ENCODE measurements at regions not wholly inside any gene's neighbourhood (a gene's known extent, or its start where the extent isn't known, plus 50 kb on each side); places are given as distances from the start of the nearest gene placed in this dataset.

DNA sequence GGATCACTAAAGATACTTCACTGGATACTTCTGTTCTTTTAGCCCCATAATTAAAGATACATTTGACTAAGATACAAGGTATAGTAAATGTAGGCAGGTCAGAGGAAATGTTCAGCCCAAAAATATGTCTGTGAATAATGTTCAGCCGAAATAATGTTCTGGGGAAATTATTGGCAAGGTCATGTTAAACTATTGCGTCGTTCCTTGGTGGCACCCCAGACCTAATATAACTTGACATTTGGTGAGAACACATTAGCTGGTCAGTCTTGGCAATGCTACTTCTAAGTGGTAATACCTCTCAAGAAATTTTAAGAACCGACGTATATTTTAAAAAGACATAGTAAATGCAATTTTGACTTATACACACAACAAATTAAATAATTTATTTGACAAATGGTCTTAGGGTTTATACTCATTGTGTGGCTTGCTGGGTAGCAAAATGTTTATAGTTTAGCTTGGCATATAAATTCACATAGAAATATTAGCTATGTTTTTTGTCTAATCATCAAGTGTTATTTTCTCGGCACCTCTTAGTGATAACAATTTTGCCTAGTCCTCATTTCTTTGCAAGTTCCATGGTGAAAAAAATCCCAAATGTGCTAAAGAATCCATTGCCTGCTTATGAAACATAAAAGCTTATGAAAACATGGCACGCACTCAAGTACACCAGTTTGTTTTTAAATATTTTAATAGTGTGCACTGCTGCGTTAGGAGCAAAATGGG is 270.3 kb upstream of the NEBL start:
- no peak for DNase-seq

- no peak for DNase-seq
These were observed 269.6 kb upstream of the NEBL start for GRCh38 chr10:21166557-21167287.

DNA sequence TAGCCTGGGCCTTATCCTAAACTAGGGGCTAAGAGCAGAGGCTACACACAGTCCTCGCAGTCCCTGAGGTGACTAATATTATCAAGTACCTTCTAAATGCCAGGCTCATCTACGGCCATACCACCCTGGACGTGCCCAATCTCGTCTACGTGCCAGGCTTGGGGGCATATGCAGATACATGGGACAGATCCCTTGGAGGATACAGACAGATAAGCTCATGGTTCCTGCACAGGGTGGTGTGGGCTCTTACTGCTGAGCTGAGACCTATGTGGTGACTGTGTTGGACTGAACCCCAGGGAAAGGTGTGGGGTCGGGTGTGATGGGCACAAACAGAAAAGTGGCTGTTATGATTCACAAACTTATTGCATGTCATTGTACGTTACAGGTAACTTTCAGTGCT is 268.4 kb upstream of the NEBL start:
- DNase-seq: no peak

DNA sequence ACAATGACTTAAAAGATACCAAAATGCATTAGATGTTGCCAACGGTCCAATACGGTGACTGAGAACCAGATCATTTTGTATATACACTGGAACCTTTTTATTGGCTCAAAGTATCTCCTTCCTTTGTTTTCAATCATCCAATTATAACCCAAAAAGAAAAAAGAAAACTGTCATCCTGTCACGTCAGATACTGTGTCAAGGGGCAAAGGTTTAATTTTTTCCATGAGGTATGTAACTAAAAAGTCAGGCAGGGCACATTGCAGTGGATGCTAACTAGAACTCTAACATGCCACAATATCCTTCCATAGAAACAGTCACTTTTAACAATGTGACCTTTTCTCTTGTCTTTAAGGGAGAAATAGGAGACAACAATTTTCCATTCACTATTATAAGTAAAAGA is 267.6 kb upstream of the NEBL start:
- DNase-seq: no peak

GRCh38 chr10:21162948-21163347 is 265.8 kb upstream of the NEBL start:
- DNase-seq: no peak

- DNase-seq: no peak
These were observed 264.5 kb upstream of the NEBL start for GRCh38 chr10:21161647-21162046.

DNA sequence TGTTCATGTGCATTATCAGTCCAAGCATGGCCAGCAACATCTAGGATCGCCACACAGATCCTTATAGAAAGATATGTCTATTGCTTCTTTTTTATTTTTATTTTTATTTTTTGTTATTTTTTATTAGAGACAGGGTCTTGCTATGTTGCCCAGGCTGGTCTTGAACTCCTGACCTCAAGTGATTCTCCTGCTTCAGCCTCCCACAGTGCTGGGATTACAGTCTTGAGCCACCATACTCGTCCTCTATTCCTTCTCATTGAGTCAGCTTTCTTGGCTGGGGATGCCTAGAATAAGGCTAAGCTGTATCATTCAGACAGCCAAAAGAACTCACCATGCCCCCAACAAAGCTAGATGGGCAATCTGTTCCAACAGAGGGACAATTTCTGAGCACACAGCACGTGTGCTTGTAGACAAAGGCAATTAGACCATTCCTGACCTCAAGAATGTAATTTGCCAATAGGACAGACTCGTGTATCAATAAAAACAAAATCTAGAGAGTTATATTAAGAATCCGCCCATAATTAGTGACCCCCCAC is 264.0 kb upstream of the NEBL start:
- no peak for DNase-seq

DNA sequence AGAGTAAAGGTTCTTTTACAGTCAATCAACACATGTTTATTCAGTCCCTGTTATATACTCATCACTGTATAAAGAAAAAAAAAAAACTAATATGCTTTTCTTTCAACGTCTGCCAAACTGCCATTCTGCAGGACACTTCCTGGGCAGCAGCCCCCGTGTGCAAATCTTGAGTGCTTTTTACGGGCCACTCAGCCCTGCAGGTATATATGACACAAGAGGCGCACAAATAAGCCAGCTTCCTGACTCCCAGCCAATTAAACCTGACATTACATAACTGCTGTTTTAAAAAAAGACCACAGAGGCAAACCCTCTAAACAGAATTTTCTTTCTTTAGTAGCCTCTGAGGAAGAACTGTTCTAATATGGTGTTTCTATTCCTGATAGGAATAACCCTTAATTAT is 263.0 kb upstream of the NEBL start:
- DNase-seq: no peak

DNA sequence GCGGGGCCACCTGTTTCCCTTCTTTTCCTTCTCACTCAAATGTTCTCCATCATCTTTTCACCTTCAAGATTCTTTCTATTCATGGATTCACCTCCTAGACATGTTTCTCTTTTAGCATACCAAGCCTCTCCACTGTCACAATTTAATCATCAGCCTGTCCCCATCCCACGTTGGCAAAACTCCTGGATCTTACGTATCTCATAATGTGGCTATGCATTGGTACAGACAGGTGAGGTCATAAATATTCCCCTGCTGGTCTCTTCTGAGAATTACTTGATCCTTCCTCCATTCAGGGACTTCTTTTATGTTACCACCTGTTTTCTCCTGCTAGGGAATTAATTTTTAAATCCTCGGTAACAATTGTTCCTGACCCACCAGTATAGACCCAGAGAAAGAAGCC is 262.6 kb upstream of the NEBL start:
- no peak for DNase-seq

DNA sequence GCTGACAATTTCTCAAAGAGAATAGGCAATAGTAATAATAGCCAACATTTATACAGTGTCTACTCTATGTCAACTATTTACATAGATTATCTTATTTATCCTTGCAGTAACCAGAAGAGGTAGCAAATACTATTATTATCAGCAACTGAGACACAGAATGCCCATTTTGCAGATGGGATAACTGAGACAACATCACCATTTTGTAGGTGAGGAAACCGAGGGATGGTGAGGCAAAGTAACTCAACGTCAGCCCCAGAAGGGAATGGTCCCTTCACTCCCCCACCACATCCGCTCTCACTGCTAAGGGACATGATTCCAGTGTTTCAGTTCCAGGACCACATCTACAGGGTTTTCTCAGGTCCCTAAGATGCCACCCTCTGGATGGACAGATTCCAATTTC is 261.2 kb upstream of the NEBL start:
- no peak for DNase-seq

DNA sequence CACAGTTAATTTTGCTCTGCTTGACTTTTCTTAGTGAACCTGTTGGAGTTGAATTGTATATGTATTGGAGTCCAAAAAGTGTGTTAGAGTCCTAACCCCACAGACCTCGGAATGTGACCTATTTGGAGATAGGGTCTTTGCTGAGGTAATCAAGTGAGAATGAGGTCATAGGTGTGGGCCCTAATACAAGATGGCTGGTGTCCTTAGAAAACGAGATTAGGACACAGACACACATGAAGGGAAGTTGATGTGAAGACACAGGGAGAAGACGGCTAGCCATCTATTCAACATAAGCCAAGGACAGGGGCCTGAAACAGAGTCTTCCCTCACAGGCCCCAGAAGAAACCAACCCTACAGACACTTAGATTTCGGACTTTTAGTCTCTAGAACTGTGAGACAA is 260.6 kb upstream of the NEBL start:
- DNase-seq: no peak

- DNase-seq: no peak
These were observed 253.1 kb upstream of the NEBL start for GRCh38 chr10:21150166-21150565.

DNA sequence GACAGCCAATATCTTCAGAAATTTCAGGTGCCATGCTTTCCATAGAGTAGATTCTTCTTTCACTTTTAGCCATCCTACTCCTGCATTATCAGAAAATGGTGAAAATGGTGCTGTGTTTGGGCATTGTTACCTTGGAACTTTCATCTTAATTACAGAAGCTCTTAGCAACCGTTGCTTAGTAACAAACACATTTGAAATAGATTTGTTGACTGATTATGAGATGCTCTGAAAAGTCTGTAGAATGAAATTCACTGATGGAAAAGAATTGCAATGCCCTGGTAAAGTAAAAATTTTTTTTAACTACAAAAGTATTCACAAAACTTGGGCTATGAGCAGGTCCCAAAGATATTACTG is 249.3 kb upstream of the NEBL start:
- DNase-seq: no peak

DNA sequence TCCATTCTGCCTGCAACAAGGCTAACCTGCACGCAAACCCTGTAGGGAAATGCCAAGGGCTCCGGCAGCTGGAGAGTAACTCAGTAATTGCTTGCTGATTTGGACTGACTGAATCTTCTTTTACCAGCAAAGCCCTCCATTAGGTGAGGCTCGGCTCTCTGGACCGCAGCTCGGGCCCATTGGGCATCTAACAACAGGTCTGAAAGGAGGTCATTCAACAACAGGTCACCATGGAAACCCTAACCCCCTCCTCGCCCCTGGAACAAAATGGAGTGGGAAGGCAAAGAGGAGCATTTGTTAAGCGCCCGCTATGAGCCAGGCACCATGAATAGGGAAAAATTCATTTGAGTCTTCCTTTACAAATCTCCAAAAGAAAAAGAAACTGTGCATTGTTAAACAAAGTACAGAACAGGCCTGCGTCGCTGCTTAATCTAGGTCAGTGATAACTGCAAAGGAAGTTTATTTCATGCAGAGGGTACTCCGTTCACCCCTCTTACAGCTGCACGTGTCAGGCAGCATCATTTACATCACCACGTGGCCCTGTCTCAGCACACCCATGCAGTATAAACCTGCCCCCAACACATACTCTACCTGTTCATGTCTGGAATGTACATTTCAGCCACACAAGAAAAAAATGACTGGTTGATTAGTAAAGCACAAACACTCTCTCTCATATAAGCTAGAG is 248.8 kb upstream of the NEBL start:
- DNase-seq: no peak

DNA sequence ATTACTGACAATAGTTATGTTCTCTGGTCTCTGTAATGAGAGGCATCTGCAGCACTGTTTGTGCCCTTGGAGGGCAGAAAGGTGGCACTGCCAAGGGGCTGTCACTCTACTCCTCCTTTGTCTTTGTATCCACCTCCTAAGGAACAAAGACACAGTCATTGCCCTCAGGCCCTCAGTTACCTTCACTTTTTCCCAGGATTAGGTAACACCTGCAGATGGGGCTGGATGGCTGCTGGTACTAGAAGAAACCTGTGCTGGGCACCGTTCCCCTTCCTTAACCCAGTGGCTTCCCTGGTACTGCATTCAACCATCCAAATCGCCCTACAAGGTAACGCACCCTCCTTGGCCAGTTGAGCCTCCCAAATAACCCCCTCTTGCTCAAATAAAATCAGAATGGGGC is 246.9 kb upstream of the NEBL start:
- no peak for DNase-seq

DNA sequence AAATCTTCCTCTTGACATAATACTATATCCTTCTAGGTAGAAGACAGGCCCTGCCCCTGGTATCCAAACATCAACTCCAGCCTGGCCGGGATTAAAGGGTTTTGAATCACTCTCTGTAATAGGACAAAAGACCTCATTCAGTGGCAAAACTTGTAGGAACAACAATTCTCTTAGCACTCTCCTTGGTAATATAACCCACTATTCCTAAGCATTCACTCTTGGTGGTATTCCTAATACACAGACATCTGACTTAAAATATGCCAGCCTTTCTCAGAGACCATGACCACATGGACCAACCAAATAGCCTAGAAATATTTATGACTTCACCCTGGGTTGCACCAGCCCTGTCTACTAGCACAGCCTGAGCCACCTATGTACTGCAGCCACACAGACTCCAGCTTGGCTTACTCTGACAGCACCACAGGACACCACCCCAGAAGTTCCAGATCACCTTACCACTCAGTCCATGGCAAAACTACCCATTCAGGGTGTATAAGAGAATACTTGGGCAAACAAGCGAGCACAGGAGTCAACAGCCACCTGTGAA is 244.9 kb upstream of the NEBL start:
- DNase-seq: no peak

GRCh38 chr10:21138769-21139340 is 241.7 kb upstream of the NEBL start:
- no peak for DNase-seq

GRCh38 chr10:21135023-21135931 is 238.2 kb upstream of the NEBL start:
- DNase-seq: no peak

- DNase-seq: no peak
These were observed 237.5 kb upstream of the NEBL start for GRCh38 chr10:21134645-21135022.

DNA sequence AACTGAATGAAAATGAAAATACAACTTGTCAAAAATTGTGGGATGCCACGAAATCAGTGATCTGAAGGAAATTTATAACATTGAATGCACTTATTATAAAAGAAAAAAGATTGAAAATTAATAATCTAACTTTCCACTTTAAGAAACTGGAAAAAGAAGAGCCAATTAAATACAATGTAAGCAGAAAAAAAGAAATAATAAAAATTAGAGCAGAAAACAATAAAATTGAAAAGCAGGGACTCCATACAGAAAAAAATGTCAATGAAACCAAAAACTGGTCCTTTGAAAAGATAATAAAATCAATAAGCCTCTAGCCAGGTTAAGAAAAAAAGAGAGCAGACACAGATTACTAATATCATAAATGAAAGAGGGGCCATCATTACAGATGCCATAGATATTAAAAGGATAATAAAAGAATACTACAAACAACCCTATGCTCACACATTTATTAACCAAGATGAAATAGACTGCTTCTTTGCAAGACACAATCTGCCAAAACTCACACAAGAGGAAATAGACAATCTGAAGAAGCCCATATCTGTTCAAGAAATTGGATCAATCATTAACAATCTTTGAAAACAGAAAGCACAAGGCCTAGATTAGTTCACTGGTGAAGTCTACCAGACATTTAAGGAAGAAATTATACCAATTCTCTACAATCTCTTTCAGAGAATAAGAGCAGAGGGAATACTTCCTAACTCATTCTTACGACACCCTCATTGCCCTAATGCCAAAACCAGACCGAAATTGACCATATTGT is 233.8 kb upstream of the NEBL start:
- no peak for DNase-seq

- DNase-seq: no peak
These were observed 233.0 kb upstream of the NEBL start for GRCh38 chr10:21130108-21130507.

Data from central memory CD4-positive, alpha-beta T cell (primary cell).